ENCODE measurements at regions not wholly inside any gene's neighbourhood (a gene's known extent, or its start where the extent isn't known, plus 50 kb on each side); places are given as distances from the start of the nearest gene placed in this dataset.

DNA sequence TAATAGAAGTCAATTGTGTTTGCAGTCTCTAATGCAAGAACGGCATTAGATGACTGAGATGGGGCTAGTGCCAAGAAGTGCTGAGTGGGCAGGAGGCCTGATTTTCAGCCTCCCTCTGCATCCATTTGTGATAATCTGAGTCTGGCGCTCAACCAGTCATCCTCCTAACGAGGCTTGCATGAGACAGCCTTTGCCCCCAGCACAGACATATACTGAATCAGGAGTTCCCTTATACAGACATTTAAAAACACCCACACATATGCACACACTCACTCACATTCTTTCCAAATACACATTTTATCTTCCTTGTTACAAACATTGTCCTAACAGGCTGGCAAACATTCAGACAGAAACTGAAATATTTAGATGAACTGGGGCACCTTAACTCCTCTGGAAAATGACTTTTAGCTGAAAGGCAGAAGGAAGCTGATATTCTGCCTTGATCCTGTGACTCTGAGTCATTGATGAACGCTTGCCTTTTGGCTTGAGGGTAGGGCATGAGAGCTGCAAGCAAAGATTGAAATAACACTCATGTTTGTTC is 562.3 kb downstream of the DHX35 start:
- Histone ChIP-seq H3K4me3 (no peak overlapping the region), H3K4me1 (ENCODE audit: insufficient read depth) (no peaks in the 10 kb centered on the region), H3K27ac (no peak overlapping the region), H3K27me3 (no peaks in the 10 kb centered on the region), H3K9me3 (no peaks in the 10 kb centered on the region), H3K36me3 (no peaks in the 10 kb centered on the region)
- no peak for DNase-seq
- intact Hi-C loops (cut with DNase I): no loop called here
- TF ChIP-seq, protein P1, sequence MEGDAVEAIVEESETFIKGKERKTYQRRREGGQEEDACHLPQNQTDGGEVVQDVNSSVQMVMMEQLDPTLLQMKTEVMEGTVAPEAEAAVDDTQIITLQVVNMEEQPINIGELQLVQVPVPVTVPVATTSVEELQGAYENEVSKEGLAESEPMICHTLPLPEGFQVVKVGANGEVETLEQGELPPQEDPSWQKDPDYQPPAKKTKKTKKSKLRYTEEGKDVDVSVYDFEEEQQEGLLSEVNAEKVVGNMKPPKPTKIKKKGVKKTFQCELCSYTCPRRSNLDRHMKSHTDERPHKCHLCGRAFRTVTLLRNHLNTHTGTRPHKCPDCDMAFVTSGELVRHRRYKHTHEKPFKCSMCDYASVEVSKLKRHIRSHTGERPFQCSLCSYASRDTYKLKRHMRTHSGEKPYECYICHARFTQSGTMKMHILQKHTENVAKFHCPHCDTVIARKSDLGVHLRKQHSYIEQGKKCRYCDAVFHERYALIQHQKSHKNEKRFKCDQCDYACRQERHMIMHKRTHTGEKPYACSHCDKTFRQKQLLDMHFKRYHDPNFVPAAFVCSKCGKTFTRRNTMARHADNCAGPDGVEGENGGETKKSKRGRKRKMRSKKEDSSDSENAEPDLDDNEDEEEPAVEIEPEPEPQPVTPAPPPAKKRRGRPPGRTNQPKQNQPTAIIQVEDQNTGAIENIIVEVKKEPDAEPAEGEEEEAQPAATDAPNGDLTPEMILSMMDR (IDR thresholded peaks at IDR 0.05): no peak
- TF ChIP-seq EP300 (IDR thresholded peaks at IDR 0.05) (no peak), POLR2A (IDR thresholded peaks at IDR 0.05) (no peak)
- WGBS, 3 donors: 14 to 27% (median 16%) methylated on average over 4 of the region's 4 CpGs

DNA sequence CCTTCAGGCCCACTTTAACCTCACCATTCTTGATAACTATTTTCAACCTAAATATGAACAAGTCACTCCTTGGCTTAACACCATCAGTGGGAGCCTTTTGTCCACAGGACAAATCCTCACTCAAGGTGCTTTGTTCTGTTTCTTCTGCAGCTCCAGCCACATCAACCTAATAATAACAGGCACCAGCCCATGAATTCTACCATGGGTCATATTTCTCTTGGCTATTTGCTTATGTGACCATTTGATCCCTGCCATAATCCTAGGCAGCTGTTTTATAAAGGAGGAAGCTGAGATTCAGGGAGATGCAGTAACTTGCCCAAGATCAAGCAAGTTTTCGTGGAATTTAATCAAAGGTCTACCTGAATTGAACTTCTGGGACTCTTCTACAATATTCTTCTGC is 561.3 kb downstream of the DHX35 start:
- H3K36me3 ChIP-seq: no peaks in the 10 kb centered on the region
- H3K27ac ChIP-seq: no peak overlapping the region
- no peaks in the 10 kb centered on the region for H3K4me1 ChIP-seq (ENCODE audit: insufficient read depth)
- 86 to 93% (median 90%) methylated on average over 1 of the region's 1 CpG for WGBS, 3 donors
- no peak for TF ChIP-seq EP300 (IDR thresholded peaks at IDR 0.05)
- TF ChIP-seq POLR2A (IDR thresholded peaks at IDR 0.05): no peak
- TF ChIP-seq, protein P1 (IDR thresholded peaks at IDR 0.05): no peak
- no peak for DNase-seq
- no peaks in the 10 kb centered on the region for H3K9me3 ChIP-seq
- intact Hi-C loops (cut with DNase I): no loop called here
- H3K27me3 ChIP-seq: no peaks in the 10 kb centered on the region
- no peak overlapping the region for H3K4me3 ChIP-seq

DNA sequence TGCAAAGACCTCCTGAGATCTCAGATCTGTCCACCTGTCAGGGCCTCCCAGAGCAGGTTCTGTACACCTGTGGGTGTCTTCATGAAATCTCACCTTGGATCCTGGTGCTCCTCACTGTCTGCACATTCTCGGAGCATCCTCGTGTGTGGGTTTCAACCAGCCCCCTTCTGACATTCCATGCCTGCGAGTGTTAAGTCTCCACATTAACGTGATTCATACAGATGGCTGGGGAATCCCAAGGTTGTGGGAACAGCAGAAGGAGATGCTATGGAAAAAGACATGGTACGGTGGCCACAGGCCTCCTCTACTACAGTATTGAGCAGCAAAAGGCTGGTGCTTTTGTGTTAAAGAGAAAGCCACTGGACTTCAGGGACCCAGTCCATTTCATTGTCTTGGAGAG is 556.5 kb downstream of the DHX35 start:
- TF ChIP-seq EP300 (IDR thresholded peaks at IDR 0.05) (no peak), POLR2A (IDR thresholded peaks at IDR 0.05) (no peak)
- TF ChIP-seq, protein P1 (IDR thresholded peaks at IDR 0.05): no peak
- Histone ChIP-seq H3K4me3 (no peak overlapping the region), H3K27ac (no peak overlapping the region), H3K27me3 (no peaks in the 10 kb centered on the region), H3K36me3 (no peaks in the 10 kb centered on the region), H3K4me1 (ENCODE audit: insufficient read depth) (no peaks in the 10 kb centered on the region), H3K9me3 (no peaks in the 10 kb centered on the region)
- 50 to 65% (median 60%) methylated on average over 5 of the region's 5 CpGs for WGBS, 3 donors
- no peak for DNase-seq
- intact Hi-C loops (cut with DNase I): no loop called here

DNA sequence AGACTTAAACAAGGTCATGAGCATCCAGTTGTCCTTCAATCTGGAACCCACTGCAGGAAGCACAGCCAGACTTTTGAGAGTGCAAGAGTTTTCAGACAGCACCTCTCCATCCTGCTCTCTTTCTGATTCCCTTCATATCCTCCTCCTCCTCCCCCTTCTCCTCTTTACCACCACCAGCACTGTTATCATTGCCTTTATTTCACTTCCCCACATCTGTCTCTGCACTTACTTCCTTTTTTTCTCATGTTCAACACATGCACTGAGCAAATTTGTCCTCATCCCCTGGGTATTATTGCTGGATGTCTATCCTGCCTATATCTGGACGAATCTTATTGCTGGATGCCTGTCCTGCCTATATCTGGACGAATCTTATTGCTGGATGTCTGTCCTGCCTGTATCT is 554.8 kb downstream of the DHX35 start:
- Histone ChIP-seq H3K27me3 (no peaks in the 10 kb centered on the region), H3K4me3 (no peak overlapping the region), H3K4me1 (ENCODE audit: insufficient read depth) (no peaks in the 10 kb centered on the region), H3K27ac (no peak overlapping the region), H3K36me3 (no peaks in the 10 kb centered on the region), H3K9me3 (no peaks in the 10 kb centered on the region)
- DNase-seq: no peak
- intact Hi-C loops (cut with DNase I): no loop called here
- no peak for TF ChIP-seq POLR2A (IDR thresholded peaks at IDR 0.05)
- TF ChIP-seq, protein P1 (IDR thresholded peaks at IDR 0.05): no peak
- no peak for TF ChIP-seq EP300 (IDR thresholded peaks at IDR 0.05)
- WGBS, 3 donors: 66 to 85% (median 81%) methylated on average over 2 of the region's 2 CpGs

All from ovary (tissue), 7 donors.